ENCODE measurements at regions not wholly inside any gene's neighbourhood (a gene's known extent, or its start where the extent isn't known, plus 50 kb on each side); places are given as distances from the start of the nearest gene placed in this dataset.
A peak's percentile ranks its signal among the peaks of the same experiment; 100 is the strongest.

DNA sequence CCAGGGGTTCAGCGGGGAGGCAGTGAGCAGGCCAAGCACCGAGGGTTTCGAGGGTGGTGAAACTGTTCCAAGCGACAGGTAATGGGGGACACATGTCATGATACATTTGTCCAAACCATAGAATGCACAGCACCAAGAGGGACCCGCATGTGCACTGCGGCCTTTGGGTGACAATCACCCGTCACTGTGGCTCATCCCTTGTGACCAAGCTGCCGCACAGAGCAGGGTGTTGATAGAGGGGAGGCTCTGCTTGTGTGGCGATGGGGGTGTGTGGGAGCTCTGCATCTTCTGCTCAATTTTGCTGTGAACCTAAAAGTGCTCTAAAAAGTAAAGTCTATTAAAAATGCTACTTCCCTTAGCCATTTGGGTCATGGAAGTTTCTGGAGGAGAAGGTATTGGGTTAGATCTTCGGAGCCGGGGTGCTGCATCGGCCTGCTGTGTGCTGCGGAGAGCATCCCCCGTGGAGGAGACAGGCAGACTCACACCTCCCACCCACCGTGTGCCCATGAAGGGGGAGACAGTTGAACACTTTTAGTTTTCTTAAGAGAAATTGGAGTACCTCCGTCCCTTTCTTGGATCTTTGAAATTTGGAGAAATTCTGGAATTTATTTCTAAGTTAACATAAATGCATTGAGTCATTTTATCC is 280.4 kb upstream of the IRX2 start:
- DNase-seq = peak in 1 of 6 donors; percentile 12
- intact Hi-C loops (cut with DNase I) = no loop called here
- no peaks in the 10 kb centered on the region for H3K36me3 ChIP-seq
- H3K4me1 ChIP-seq = no peaks in the 10 kb centered on the region
- TF ChIP-seq, protein P1, sequence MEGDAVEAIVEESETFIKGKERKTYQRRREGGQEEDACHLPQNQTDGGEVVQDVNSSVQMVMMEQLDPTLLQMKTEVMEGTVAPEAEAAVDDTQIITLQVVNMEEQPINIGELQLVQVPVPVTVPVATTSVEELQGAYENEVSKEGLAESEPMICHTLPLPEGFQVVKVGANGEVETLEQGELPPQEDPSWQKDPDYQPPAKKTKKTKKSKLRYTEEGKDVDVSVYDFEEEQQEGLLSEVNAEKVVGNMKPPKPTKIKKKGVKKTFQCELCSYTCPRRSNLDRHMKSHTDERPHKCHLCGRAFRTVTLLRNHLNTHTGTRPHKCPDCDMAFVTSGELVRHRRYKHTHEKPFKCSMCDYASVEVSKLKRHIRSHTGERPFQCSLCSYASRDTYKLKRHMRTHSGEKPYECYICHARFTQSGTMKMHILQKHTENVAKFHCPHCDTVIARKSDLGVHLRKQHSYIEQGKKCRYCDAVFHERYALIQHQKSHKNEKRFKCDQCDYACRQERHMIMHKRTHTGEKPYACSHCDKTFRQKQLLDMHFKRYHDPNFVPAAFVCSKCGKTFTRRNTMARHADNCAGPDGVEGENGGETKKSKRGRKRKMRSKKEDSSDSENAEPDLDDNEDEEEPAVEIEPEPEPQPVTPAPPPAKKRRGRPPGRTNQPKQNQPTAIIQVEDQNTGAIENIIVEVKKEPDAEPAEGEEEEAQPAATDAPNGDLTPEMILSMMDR (IDR thresholded peaks at IDR 0.05) = no peak
- H3K27ac ChIP-seq = no peak overlapping the region
- H3K27me3 ChIP-seq = no peaks in the 10 kb centered on the region
- no peak overlapping the region for H3K4me3 ChIP-seq
- no peak for FAIRE-seq
- 72 to 81% methylated on average over 16 of the region's 16 CpGs for WGBS, 2 donors
- no peak for ATAC-seq
- H3K9me3 ChIP-seq = no peaks in the 10 kb centered on the region

DNA sequence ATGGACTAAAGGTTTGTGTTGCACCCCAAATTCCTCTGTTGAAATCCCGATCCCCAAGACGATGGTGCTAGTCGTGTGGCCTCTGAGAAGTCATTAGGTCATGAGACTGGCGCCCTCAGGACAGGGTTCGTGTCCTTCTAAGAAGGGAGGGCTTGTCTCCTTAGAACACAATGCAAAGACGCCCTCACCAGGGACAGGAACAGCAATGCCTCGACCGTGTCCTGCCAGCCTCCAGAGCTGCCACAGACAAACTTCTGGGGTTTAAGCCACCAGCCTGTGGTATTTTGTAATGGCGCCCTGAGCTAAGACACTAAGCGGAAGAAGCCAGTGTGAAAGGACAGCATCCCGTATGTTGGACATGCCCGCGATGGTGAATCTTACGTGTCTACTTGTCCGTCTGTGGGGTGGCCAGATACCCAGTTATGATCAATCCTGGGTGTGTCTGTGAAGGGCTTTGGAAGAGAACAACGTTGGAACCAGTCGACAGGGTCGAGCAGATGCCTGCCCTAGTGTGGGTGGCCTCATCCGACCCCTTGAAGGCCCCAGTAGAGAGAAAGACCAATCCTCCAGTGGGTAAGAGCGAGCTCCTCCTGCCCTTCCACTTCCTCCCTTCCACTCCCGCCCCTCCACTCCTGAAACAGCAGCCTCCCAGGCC is 279.2 kb upstream of the IRX2 start:
- WGBS, 2 donors = 66 to 77% methylated on average over 21 of the region's 21 CpGs
- Histone ChIP-seq H3K27ac (no peak overlapping the region), H3K4me1 (no peaks in the 10 kb centered on the region), H3K27me3 (no peaks in the 10 kb centered on the region), H3K4me3 (no peak overlapping the region), H3K9me3 (no peaks in the 10 kb centered on the region), H3K36me3 (no peaks in the 10 kb centered on the region)
- no peak for ATAC-seq
- DNase-seq = peak in 1 of 6 donors; percentile 9
- intact Hi-C loops (cut with DNase I) = no loop called here
- no peak for FAIRE-seq
- TF ChIP-seq, protein P1 (IDR thresholded peaks at IDR 0.05) = no peak

DNA sequence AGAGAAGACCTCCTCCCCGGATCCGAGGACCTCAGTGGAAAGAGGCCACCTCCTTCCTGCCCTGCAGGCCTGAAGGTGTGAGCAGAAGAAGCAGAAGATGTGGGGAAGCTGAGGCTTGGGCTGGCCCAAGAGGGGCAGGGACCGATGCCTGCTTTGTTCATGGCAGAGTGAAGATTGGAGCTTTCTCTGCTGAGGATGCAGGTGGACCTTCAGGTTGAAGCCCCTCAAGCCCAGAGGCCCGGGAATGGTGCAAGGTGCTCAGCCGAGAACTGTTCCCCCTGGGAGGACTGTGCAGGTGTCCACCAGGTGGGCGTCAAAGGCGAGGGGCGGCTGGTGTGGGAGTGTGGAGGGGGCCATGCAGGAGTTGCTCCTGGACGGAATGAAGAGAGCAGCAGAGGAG is 277.9 kb upstream of the IRX2 start:
- no peaks in the 10 kb centered on the region for H3K27me3 ChIP-seq
- 57 to 60% methylated on average over 9 of the region's 9 CpGs for WGBS, 2 donors
- H3K27ac ChIP-seq = no peak overlapping the region
- FAIRE-seq = no peak
- no peaks in the 10 kb centered on the region for H3K9me3 ChIP-seq
- ATAC-seq = no peak
- peak in 1 of 6 donors; percentile 34 for DNase-seq
- TF ChIP-seq, protein P1 (IDR thresholded peaks at IDR 0.05) = no peak
- intact Hi-C loops (cut with DNase I) = no loop called here
- H3K4me1 ChIP-seq = no peaks in the 10 kb centered on the region
- H3K36me3 ChIP-seq = no peaks in the 10 kb centered on the region
- no peak overlapping the region for H3K4me3 ChIP-seq

DNA sequence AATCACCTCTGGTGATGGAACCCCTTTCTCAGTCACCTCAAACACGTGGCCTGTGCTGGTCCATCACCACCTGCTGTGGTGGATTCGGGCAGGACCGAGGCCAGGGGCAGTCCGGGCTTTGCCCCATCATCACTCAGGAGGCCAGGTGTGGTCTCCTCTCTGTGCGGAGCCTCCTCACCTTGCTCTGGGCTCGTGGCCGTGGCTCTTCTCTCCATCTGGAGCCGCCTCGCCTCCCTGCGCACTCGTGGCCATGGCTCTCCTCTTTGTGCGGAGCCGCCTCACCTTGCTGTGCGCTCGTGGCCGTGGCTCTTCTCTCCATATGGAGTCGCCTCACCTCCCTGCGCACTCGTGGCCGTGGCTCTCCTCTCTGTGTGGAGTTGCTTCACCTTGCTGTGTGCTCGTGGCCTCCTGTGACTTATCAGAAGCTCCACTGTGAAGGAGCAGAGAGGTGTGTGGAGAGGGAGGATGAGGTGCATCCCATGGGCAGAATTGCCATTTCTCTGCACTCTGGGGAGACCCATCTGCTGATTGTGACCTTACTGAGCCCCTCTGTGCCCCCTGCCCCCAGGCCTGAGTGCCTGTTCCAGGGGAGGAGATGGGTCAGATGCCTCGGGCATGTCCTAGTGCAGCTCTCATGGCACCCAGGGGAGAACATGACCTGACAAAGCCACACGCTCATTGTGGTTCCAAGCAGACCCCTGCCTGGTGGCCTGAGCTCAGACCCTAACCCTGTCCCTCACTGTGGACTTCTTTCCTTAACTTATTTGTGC is 276.6 kb upstream of the IRX2 start:
- 64 to 72% methylated on average over 22 to 23 of the region's 23 CpGs for WGBS, 2 donors
- no peaks in the 10 kb centered on the region for H3K27me3 ChIP-seq

More for the DNA sequence above, 276.6 kb upstream of the IRX2 start:
- FAIRE-seq (no peak), DNase-seq (peak in 1 of 6 donors; percentile 49), ATAC-seq (no peak)
- intact Hi-C loops (cut with DNase I) = no loop called here
- TF ChIP-seq, protein P1 (IDR thresholded peaks at IDR 0.05) = no peak
- Histone ChIP-seq H3K4me1 (no peaks in the 10 kb centered on the region), H3K27ac (no peak overlapping the region), H3K4me3 (no peak overlapping the region), H3K36me3 (no peaks in the 10 kb centered on the region), H3K9me3 (no peaks in the 10 kb centered on the region)

Data from pancreas (tissue), 10 donors.